HS-5 (cell line): ENCODE measurements at regions not wholly inside any gene's neighbourhood (a gene's known extent, or its start where the extent isn't known, plus 50 kb on each side); places are given as distances from the start of the nearest gene placed in this dataset.

Experiments
- DNase-seq: peaks from one replicate; pipeline ENCODE4 v3.0.0-alpha.2; 2012; ENCODE audit warnings: low read depth

GRCh38 chr12:31867292-31867691 lies 91.9 kb upstream of the RESF1 start:
- DNase-seq: no peak

DNA sequence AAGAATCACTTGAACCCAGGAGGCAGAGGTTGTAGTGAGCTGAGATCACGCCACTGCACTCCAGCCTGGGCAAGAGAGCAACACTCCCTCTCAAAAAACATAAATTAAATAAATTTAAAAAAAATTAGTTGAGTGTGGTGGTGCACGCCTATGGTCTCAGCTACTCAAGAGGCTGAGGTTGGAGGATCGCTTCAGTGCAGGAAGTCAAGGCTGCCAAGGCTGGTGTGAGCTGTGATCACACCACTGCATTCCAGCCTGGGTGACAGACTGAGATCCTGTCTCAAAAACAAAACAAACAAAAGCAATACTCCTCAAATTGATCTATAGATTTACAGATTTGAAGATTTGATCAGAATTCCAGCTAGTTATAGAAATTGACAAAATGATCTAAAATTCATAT lies 92.7 kb upstream of the RESF1 start:
- DNase-seq: no peak

- no peak for DNase-seq
These were observed 94.2 kb upstream of the RESF1 start for GRCh38 chr12:31865023-31865422.

DNA sequence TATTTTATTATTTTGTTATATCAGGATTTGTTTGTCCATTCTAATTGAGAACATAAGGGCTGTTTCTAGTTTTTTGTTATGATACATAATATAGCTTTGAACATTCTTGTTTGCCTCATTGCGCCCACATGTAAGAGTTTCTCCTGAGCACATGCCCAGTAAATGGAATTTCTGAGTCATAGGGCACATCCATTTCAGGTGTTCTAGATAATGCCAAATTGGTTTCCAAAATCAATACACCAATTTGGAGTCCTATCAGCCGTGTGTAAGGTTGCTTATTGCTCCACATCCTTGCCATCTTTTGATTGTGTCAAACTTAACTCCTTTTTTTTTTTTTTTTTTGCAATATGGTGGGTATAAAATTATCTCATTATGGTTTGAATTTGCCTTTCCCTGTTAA lies 97.9 kb upstream of the RESF1 start:
- DNase-seq: no peak

DNA sequence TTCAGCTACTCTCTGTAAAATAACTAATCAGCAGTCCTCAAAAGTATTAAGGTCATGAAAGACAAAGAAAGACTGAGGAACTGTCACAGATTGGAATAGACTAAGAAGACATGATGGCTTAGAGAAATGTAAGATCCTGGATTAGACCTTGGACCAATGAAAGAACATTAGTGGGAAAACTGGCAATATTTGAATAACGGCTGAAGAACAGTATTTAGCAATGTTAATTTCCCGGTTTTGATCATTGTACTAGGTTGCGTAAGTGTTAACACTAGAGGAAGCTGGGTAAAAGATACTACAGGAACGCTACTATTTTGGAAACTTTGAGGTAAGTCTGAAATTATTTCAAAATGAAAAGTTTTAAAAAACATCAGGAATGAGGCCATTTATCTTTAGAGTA lies 98.8 kb upstream of the RESF1 start:
- no peak for DNase-seq

- no peak for DNase-seq
These were observed 99.8 kb upstream of the RESF1 start for GRCh38 chr12:31859232-31859977.

DNA sequence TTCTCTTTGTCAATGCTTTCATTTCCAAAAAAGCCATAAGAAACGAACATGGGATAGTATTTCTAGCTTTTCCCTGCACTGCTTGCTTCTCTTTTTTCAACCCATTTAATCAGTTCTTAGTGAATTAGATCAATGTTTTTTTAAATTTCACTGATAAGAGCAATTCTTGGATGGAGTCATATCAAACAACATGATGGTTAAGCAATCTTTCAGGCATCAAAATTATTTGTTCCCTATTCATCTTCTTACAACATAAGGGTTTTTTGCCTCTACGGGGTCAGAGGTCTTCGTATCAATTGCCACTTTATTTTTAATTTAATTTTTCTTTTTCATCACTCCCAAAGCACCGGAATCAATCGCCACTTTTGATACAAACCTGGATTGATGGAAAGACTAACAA lies 103.8 kb upstream of the RESF1 start:
- no peak for DNase-seq

DNA sequence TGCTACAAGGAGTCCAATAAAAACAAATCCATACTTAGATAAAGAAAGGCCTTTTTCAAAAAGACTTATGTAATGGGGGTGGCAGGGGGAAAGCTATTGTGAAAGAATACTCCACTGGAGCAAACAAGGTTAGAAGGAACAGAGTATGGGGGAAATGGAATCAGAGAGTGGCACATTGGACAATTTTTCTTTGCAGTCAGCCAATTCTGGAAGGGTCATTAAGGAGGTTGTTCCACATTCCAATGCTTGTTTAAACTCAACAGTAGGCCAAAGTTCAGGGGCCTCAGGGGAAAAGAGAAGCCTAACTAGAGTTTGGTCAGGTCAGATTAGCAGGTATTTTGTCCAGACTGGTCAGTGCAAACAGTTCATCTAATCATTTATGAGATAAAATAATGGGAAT lies 105.2 kb upstream of the RESF1 start:
- DNase-seq: no peak

GRCh38 chr12:31853520-31853919 lies 105.7 kb upstream of the RESF1 start:
- DNase-seq: no peak

DNA sequence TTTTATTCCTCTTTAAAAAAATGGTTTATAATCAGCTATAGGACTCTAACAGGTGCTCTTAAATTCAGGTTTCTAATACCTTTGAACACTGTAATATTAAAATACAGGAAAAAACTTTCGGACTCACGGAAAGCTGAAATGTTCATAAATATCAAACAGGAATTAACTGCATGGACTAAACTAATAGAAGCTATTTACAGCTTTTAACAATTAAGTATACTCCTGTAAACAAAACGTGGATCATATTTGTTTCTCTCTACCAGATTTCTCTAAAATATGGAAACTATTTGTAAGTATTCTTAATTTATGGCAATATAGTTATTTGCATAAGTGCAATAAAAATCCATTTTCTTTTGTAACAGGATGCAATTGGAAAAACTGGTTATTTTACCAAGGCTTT lies 108.9 kb upstream of the RESF1 start:
- no peak for DNase-seq

DNA sequence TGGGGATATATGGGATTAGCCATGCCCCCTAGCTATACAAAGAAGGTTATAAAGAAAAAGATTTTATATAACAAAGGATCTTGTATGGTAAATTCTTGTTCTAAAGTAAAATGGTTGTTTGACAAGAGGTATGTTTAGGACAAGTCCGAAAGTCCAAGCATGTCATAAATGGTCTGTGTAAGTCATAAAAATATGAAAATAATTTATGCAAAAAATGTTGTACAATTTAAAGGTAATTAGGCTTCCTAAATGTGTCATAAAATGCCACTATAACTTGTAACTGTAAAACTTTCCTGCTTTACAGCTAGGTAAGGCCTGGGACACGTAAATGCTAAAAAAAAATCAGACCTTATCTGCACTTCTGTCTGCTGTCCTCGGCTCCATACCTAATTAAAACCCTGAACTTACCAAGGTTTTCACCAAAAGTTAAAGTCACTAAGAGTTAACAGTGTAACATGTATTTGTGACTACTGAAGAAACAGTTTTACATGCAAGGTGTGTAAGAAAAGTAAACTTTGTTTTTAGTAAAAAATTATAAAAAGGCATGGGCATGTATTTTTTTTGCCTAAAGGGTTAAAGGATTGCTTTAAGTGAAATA lies 110.0 kb upstream of the RESF1 start:
- DNase-seq: peak; percentile 16

GRCh38 chr12:31846405-31846804 lies 112.8 kb upstream of the RESF1 start:
- no peak for DNase-seq

GRCh38 chr12:31845613-31846322 lies 113.4 kb upstream of the RESF1 start:
- no peak for DNase-seq

GRCh38 chr12:31843398-31844095 lies 114.7 kb upstream of the AMN1 start:
- no peak for DNase-seq

DNA sequence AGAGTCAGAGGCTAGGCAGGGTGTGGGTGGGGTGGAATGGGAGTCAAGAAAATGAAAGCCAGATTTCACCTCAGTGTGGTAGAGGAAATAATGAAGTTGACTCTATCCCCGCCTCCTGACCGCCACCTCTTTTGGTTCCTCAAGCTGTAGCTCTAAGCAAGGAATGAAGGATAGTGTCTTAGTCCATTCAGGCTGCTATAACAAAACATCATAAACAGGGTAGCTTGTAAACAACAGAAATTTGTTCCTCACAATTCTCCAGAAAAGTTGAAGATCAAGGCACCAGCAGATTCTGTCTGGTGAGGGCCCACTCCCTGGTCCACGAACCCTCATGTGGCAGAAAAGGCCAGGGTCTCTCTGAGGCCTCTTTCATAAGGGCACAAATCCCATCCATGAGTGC lies 109.1 kb upstream of the AMN1 start:
- no peak for DNase-seq

DNA sequence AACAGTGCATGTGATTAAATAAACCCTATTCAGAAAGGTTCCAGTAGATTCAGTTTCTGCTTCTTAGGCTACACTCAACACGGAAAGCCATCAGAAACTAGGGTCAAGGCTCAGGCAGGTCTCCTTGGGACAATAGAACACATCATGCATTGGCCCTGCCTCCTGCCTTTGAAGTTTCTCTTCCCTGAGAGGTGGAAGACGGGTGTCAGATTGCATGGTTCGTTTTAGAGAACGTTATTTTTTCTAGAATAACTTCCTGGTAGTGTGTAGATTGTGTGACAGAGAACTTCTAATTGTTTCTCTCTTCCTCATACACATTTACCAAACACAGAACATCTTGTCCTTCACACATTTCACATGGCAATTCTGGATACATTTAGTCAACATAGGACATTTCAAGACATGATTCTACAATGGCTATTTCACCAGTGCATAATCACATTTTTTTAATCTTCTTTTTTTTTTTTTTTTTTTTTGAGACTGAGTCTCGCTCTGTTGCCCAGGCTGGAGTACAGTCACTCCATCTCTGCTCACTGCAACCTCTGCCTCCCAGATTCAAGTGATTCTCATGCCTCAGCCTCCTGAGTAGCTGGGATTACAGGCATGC lies 106.6 kb upstream of the AMN1 start:
- DNase-seq: no peak

- no peak for DNase-seq
These were observed 105.3 kb upstream of the AMN1 start for GRCh38 chr12:31834150-31834549.

DNA sequence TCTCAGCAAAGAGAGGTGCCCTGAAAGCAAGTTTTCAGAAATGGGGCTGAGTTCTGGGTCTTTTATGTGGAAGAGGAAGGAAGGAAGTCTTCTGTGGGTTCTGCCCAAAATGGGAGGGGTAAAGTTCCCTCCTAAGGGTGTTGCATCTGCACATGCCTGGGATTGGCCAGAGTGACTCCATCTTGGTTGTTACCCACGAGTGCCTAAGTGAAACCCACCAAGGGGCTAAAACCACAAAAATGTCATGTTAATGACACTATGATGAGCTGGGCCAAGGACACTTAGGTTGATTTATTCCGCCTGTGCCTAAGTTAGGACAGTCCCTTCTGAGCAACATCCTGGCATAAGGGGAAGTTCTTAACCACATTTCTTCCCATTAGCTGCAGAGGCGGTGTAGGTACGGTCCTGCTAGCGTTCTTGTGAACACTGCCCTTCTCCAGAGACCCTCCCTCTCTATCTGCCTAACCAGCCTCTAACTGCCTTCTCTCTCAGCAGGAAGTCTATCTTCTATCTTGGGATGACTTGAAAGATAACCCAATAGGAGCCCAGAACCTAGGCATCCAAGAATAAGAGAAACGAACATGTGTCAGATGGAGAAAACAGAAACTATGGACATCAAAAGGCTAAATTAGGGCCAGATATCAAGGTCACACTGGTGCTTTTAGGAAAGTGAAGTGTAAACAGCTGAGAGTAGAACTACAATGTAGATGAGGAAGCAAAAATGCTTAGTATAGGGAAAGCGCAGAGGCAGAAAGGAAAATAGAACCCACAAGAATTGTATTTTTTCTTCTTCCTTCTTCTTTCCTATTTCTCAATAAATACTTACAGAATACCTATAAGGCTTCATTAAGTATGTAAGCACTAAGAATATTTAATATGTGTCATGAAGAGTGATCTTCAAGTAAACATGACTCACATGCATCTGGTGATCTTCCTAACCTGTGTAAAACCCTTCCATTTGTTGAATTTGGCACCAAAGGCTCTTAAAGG lies 104.2 kb upstream of the AMN1 start:
- no peak for DNase-seq

- DNase-seq: no peak
These were observed 99.2 kb upstream of the AMN1 start for GRCh38 chr12:31828071-31828470.

GRCh38 chr12:31822761-31823160 lies 93.9 kb upstream of the AMN1 start:
- DNase-seq: no peak

- DNase-seq: no peak
These were observed 92.7 kb upstream of the AMN1 start for GRCh38 chr12:31821484-31821883.
